Stimulated activated naive B cell treated with anti-CD40 and anti-IgM and Interleukin-4, amounts not matched to agents 10 μg/mL and 1 μg/mL and 100 μg/mL, for 72 hours (primary cell): ENCODE measurements at regions not wholly inside any gene's neighbourhood (a gene's known extent, or its start where the extent isn't known, plus 50 kb on each side); places are given as distances from the start of the nearest gene placed in this dataset.
"Not testable (repeated sequence)": the region's sequence is repeated elsewhere in the genome, so short reads cannot be mapped to it uniquely, and the experiment has no call there.

Experiments used
- ATAC-seq, 2 donors: fragments of 150-1000 bp; cut with Tn5 transposase; replicated peaks; 2 replicates each; pipeline ENCODE4 v1.10.0; 2021; ENCODE audit warnings: moderate library complexity in 1 of 2
- DNase-seq: peaks from one replicate; pipeline ENCODE4 v3.0.0; 2021
- H3K27ac Mint-ChIP-seq: one replicate; pipeline ENCODE4 v1.8.0; 2022; ENCODE audit warnings: mild to moderate bottlenecking, mixed read lengths
- H3K27me3 Mint-ChIP-seq, 2 donors: one replicate each; pipeline ENCODE4 v1.8.0; 2022; ENCODE audit warnings: mixed read lengths in 2 of 2
- H3K36me3 Mint-ChIP-seq, 2 donors: one replicate each; pipeline ENCODE4 v1.8.0; 2022; ENCODE audit warnings: mixed read lengths in 2 of 2, mild to moderate bottlenecking in 1 of 2
- H3K4me1 Mint-ChIP-seq, 2 donors: one replicate each; pipeline ENCODE4 v1.8.0; 2022; ENCODE audit warnings: mixed read lengths in 2 of 2, mild to moderate bottlenecking in 1 of 2
- H3K4me3 Mint-ChIP-seq, 2 donors: one replicate each; pipeline ENCODE4 v1.8.0; 2022; ENCODE audit warnings: mild to moderate bottlenecking in 2 of 2, mixed read lengths in 2 of 2, moderate library complexity in 1 of 2
- H3K9me3 Mint-ChIP-seq, 2 donors: one replicate each; pipeline ENCODE4 v1.8.0; 2022; ENCODE audit warnings: mixed read lengths in 2 of 2, mild to moderate bottlenecking in 1 of 2

DNA sequence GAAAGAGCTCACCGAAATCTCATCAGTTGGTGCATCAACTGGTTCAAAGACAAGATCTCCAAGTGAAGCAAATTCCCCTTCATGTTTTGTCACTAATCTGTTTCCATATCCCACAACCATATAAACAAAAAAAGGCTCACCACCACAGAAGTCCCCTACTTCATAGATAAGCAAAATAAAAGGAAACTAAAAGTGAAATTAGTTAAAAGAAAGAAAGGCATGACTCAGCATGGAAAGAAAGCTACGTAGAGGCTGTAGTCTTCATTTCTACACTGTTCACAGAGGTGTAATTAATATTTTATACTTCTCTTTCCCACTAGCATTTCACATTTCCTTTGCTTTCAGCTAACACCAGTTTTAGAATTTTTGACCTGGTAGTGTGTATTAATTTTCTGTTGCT is 208.0 kb downstream of the CYLC2 start:
- Mint-ChIP-seq H3K9me3 (no peaks in the 10 kb centered on the region), H3K27ac (no peak overlapping the region), H3K4me1 (no peaks in the 10 kb centered on the region), H3K4me3 (no peak overlapping the region), H3K36me3 (no peaks in the 10 kb centered on the region), H3K27me3 (no peaks in the 10 kb centered on the region)
- DNase-seq (no peak), ATAC-seq (no peak)

DNA sequence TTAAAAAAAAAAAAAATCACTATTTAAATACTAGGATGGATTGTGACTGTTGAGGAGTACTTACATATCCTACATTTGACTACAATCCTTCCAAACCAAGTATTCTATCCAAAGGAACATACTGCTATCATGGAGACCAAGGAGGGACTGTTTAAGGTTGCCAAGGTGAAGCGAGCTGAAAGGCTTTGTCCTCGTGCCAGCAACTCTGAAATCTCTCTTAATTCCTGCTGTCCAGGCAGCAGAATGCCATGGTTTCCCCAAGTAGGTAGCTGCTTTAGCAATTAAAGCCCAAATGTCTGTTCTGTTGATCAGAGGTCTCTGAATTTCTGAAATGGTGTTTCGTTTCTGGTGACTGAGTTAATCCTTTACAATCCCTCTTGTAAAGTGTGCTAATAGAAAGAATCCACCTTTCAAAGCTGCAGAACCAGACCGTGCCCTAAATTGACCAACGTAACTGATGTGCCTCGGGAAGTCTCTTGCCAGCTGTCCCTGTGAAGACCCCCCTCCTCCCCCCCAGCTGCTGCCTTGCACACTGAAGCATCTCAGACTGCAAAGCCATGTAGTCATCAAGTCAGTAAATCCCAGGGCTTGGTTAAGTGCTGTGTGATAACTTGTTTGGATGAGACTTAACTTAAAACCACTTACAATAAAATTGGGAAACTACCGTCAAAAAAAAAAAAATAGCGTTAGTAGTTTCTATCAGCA is 210.9 kb downstream of the CYLC2 start:
- H3K27me3 Mint-ChIP-seq, ATAC-seq, H3K4me1 Mint-ChIP-seq, H3K4me3 Mint-ChIP-seq, H3K36me3 Mint-ChIP-seq, H3K27ac Mint-ChIP-seq, DNase-seq: not testable (repeated sequence)
- peaks cover 7 to 10% of the 10 kb centered on the region in 2 donors for H3K9me3 Mint-ChIP-seq

DNA sequence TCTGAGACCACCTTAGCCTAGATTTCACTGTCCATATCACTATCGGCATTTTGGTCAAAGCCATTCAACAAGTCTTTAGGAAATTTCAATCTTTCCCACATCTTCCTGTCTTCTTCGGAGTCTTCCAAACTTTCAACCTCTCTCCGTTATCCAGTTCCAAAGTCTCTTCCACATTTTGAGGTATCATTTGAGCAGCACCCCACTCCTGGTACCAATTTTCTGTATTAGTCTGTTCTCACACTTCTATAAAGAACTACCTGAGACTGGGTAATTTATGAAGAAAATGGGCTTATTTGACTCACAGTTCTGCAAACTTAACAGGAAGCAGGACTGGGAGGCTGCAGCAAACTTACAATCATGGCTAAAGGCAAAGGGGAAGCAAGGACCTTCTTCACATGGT is 215.5 kb downstream of the CYLC2 start:
- no peaks in the 10 kb centered on the region for H3K4me1 Mint-ChIP-seq
- DNase-seq: no peak
- H3K9me3 Mint-ChIP-seq: peaks cover 7 to 15% of the 10 kb centered on the region in 2 donors
- no peaks in the 10 kb centered on the region for H3K27me3 Mint-ChIP-seq
- no peaks in the 10 kb centered on the region for H3K36me3 Mint-ChIP-seq
- no peak overlapping the region for H3K27ac Mint-ChIP-seq
- H3K4me3 Mint-ChIP-seq: no peak overlapping the region
- ATAC-seq: no peak

DNA sequence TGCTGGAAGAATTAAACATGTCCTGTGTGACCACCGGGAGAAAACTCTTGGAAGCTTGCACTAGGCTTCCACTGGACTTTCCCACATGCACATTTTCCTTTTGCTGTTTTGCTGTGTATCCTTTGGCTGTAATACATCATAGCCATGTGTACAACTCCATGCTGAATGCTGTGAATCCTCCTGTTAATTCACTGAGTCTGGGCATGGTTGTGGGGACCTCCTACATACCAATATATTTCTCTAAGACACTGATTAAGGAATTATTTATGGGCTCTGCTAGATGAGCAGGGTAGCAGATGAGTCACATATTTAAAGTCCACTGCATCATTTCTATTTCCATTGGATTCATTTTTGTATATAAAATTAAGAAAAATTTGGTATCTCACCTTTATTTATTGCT is 220.1 kb downstream of the CYLC2 start:
- DNase-seq: no peak
- Mint-ChIP-seq H3K4me1 (no peaks in the 10 kb centered on the region), H3K9me3 (peaks cover 6 to 11% of the 10 kb centered on the region in 2 donors), H3K27me3 (no peaks in the 10 kb centered on the region), H3K36me3 (no peaks in the 10 kb centered on the region), H3K4me3 (no peak overlapping the region), H3K27ac (no peak overlapping the region)
- ATAC-seq: no peak

DNA sequence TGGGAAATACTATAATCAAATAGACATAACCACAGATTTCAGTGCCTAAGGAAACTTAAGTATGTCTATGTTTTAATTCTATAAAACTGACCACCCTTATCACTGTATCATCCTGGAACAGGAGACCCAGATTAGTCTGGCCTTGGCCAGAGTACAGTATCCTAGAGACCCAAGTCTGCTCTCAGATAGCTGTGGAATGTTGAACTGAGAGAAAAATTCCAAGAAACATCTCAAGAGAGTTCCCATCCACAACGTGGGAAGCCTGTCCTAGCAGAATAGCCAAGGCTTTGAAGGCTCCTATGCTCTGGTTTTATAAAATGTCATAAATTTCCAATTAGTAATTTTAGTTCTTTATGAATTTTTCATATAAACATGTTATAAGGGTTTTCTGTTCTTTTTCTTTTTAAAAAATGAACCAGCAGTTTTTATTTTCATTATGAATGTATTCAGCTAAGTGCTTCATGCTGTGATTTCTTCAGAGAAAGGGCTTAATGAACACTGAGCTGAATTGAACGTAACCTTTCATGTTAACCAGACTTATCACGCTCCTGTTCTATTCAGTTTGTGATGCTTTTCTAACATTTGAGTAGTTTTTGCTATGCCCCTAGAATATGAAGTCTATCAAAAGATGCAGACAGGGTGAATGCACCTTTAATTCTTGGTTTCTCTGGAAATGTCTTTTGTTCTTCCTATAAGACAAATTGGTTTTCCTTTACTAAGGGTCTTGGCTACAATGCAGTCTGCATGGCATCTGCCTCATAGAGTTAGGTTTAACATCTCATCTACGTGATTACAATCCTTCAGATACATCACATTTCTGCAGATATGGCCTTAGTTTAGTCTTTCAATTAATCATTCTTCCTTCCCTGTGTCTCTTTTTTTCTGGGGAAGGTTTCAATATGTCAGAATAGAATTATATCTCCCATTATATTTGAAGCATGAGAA is 230.8 kb downstream of the CYLC2 start:
- Mint-ChIP-seq H3K4me3 (no peak overlapping the region), H3K4me1 (no peaks in the 10 kb centered on the region), H3K36me3 (no peaks in the 10 kb centered on the region), H3K27me3 (no peaks in the 10 kb centered on the region), H3K9me3 (peaks cover 0 to 2% of the 10 kb centered on the region in 2 donors), H3K27ac (no peak overlapping the region)
- no peak for ATAC-seq
- DNase-seq: no peak

DNA sequence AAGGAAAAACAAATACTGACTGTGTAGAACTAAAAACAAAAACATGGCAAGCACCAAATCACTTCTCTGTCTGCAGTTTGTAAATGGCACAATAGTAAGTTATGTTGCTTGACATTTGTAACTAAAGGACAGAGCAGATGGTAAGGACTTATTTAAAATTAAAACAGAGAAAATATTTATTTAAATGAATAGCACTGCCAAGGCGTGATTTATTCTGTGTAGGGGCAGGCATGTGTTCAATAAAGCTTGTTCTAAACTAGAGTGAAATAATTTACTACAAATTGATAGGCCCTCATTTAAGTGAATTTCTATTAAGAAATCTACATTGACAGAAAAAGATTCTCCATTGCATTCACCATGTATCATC is 231.5 kb downstream of the CYLC2 start:
- Mint-ChIP-seq H3K4me3 (no peak overlapping the region), H3K27me3 (no peaks in the 10 kb centered on the region), H3K4me1 (no peaks in the 10 kb centered on the region), H3K36me3 (no peaks in the 10 kb centered on the region), H3K9me3 (peaks cover 0 to 2% of the 10 kb centered on the region in 2 donors), H3K27ac (no peak overlapping the region)
- ATAC-seq (no peak), DNase-seq (no peak)

DNA sequence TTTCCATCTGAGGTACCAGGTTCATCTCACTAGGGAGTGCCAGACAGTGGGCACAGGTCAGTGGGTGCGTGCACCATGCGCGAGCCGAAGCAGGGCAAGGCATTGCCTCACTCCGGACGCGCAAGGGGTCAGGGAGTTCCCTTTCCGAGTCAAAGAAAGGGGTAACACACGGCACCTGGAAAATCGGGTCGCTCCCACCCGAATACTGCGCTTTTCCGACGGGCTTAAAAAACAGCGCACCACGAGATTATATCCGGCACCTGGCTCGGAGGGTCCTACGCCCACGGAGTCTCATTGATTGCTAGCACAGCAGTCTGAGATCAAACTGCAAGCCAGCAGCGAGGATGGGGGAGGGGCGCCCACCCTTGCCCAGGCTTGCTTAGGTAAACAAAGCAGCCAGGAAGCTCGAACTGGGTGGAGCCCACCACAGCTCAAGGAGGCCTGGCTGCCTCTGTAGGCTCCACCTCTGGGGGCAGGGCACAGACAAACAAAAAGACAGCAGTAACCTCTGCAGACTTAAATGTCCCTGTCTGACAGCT is 242.5 kb downstream of the CYLC2 start:
- not testable (repeated sequence) for ATAC-seq, H3K27ac Mint-ChIP-seq, H3K27me3 Mint-ChIP-seq, DNase-seq, H3K4me3 Mint-ChIP-seq, H3K4me1 Mint-ChIP-seq, H3K36me3 Mint-ChIP-seq, H3K9me3 Mint-ChIP-seq

DNA sequence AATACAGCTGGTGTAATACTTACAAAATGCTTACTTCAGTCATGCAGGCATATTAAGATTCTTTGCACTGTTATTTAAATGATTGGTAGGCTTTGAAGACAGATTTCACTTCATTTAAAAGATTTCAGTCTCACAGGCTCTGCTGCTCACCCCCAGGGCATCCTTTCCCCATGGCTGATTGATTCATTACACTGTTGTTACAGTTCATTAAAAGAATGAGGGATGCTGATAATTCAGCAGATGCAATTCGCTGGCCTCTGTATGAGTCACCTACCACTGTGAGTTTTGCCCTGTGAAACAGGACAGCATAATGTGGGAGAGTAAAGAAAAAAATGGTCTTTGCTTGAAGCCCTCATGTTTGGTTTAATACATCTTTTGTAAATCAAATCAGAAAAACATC is 246.9 kb downstream of the CYLC2 start:
- no peaks in the 10 kb centered on the region for H3K27me3 Mint-ChIP-seq
- ATAC-seq (no peak), DNase-seq (no peak)
- peaks cover 0 to 2% of the 10 kb centered on the region in 2 donors for H3K9me3 Mint-ChIP-seq
- H3K27ac Mint-ChIP-seq: no peak overlapping the region
- H3K36me3 Mint-ChIP-seq: no peaks in the 10 kb centered on the region
- no peaks in the 10 kb centered on the region for H3K4me1 Mint-ChIP-seq
- no peak overlapping the region for H3K4me3 Mint-ChIP-seq

DNA sequence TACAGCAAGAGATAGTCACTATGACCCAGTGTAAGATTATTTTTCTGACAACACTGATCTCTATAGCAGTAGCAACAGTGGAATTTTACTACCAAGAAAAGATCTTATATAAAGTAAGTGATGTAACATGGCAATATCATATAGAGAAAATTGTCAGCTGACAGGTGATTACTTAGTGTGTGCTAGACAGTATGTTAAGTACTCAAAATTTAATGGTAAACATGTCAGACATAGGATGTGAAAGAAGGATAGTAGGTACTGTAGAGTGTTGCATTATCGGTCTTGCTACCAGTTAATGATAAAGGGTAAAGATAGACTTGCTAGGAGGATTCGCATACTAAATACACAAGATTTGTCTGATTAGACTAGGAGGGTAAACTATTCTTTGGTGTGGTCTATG is 247.4 kb downstream of the CYLC2 start:
- H3K4me1 Mint-ChIP-seq: no peaks in the 10 kb centered on the region
- H3K27ac Mint-ChIP-seq: no peak overlapping the region
- no peak for DNase-seq
- ATAC-seq: no peak
- H3K27me3 Mint-ChIP-seq: no peaks in the 10 kb centered on the region
- H3K4me3 Mint-ChIP-seq: no peak overlapping the region
- no peaks in the 10 kb centered on the region for H3K9me3 Mint-ChIP-seq
- H3K36me3 Mint-ChIP-seq: no peaks in the 10 kb centered on the region

DNA sequence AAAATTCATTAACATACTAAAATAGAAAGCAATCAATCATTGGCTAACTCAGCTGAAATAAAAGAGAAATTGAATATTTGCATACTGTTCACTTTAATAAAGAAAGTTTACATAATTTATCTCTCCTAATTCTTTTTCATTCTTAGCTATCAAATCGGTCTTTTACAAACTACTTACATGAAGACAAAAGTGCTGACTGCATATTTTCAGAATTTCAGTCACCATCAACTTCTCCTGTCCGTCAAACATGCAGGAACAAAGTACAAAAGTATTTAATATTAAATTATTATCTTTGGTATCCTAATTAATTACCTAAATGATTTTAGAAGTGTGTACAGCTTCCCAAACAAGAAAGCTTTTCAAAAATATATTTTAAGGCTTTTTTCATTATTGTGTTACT is 248.4 kb downstream of the CYLC2 start:
- H3K4me1 Mint-ChIP-seq: no peaks in the 10 kb centered on the region
- no peaks in the 10 kb centered on the region for H3K9me3 Mint-ChIP-seq
- DNase-seq (no peak), ATAC-seq (no peak)
- H3K36me3 Mint-ChIP-seq: no peaks in the 10 kb centered on the region
- H3K27me3 Mint-ChIP-seq: no peaks in the 10 kb centered on the region
- no peak overlapping the region for H3K27ac Mint-ChIP-seq
- H3K4me3 Mint-ChIP-seq: no peak overlapping the region

DNA sequence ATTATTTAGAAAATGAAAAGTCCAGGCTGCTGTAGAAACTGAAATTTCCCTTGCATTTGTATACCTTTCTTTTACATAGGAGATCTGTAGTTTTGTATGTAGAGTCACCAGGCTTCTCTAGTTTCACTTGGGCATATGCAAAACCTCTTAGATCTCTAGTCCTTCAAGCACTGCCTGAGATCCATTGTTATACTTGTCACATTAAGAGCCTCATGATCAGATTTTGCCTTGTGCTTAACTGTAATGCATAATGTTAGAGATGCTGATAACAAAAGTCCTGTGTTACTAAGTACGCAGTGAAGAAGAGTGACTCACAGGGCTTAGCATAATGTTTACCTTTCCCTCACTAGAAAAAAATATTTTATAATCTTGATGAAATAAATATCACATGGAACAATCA is 250.2 kb downstream of the CYLC2 start:
- Mint-ChIP-seq H3K27ac (no peak overlapping the region), H3K27me3 (no peaks in the 10 kb centered on the region), H3K36me3 (no peaks in the 10 kb centered on the region), H3K4me1 (no peaks in the 10 kb centered on the region), H3K9me3 (no peaks in the 10 kb centered on the region), H3K4me3 (no peak overlapping the region)
- DNase-seq: no peak
- no peak for ATAC-seq

DNA sequence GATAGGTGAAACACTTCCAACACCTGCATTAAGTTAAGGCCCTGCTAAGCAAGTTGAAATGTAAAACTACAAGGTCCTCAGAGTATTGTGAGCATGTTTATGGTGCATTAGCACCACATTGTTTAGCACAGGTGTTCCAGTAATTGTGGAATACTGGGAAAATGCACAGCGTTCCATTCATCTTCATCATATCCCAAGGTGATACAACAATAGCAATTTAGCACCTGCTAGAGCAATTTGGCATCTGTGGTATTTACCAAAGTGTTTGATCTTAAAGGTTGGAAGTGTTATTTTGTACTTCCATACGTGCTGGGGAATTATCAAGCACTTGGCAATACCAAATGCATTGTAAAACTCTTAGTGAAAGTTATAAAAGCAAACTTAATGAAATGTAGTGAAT is 266.8 kb downstream of the CYLC2 start:
- no peaks in the 10 kb centered on the region for H3K4me1 Mint-ChIP-seq
- no peaks in the 10 kb centered on the region for H3K27me3 Mint-ChIP-seq
- H3K36me3 Mint-ChIP-seq: no peaks in the 10 kb centered on the region
- H3K27ac Mint-ChIP-seq: no peak overlapping the region
- no peak overlapping the region for H3K4me3 Mint-ChIP-seq
- DNase-seq (no peak), ATAC-seq (no peak)
- peaks cover 8 to 11% of the 10 kb centered on the region in 2 donors for H3K9me3 Mint-ChIP-seq

DNA sequence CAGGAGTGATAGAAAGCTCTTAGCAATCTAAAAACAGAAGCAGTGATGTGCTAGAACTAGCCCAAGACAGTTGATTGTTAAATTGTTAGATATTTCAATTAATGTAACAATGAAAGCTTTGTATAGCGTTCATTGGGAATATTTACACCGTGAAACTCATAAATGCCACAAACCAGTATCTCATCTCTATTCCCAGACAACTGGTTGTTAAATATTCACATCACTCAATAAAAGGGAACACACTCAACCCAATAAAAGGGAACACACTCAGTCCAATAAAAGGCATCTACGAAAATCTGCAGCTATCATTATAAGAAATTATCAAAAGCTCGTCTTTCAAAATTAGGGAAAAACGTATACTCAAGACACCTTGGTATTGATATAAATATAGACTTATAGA is 270.9 kb downstream of the CYLC2 start:
- Mint-ChIP-seq H3K9me3 (peaks cover 5 to 9% of the 10 kb centered on the region in 2 donors), H3K36me3 (no peaks in the 10 kb centered on the region), H3K27ac (no peak overlapping the region), H3K4me1 (no peaks in the 10 kb centered on the region), H3K27me3 (no peaks in the 10 kb centered on the region), H3K4me3 (no peak overlapping the region)
- ATAC-seq: no peak
- DNase-seq: no peak

DNA sequence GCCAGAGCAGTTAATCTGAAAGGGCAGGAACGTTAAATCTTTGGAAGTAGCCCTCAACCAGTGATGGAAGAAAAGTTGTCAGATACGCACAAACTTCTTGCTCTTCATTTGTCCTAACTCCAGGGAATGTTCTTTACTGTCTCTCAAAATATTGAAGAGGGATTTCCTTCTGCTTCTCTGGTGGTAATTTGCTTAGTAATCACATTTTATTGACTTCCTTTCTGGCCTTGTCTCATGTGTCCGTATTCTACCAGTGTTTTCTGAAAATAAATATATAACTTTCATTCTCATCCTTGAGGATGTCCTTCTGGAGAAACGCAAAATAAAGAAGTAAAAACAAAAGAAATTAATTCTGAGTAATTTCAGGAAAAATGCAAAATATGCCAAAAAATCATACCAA is 282.1 kb downstream of the CYLC2 start:
- Mint-ChIP-seq H3K36me3 (no peaks in the 10 kb centered on the region), H3K27ac (no peak overlapping the region), H3K4me1 (no peaks in the 10 kb centered on the region), H3K4me3 (no peak overlapping the region), H3K27me3 (no peaks in the 10 kb centered on the region), H3K9me3 (peaks cover 4 to 15% of the 10 kb centered on the region in 2 donors)
- no peak for DNase-seq
- ATAC-seq: no peak

DNA sequence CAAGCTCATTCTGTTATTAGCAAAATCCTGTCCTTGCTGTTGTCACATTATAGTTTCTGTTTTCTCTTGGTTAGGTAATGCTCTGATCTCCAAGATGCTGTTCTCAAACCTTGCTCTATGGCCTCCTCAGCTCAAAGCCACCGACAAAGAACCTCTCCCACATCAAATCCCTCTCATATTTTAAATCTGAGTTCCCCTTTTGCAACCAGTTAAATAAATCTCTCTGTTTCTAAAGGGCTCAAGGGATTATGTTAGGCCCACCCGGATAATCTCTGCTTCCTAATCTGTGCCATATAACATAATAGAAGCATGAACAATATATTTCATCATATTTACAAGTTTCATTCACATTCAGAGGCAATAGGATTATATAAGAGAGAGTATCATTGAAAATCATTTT is 286.0 kb downstream of the CYLC2 start:
- Mint-ChIP-seq H3K27me3 (no peaks in the 10 kb centered on the region), H3K36me3 (no peaks in the 10 kb centered on the region), H3K27ac (no peak overlapping the region), H3K4me1 (no peaks in the 10 kb centered on the region), H3K4me3 (no peak overlapping the region), H3K9me3 (no peaks in the 10 kb centered on the region)
- DNase-seq: no peak
- no peak for ATAC-seq
